Natural killer cell treated with Interleukin-12 subunit alpha and Interleukin-12 subunit beta and Interleukin-15 and Interleukin-18, amount 100 ng/mL, for 72 hours (primary cell): ENCODE measurements at regions not wholly inside any gene's neighbourhood (a gene's known extent, or its start where the extent isn't known, plus 50 kb on each side); places are given as distances from the start of the nearest gene placed in this dataset.

Experiments
- ATAC-seq, 2 donors: fragments of 150-1000 bp; cut with Tn5 transposase in 1 of 2; sonication (Bioruptor Pico), chemical (Tn5 transposase) in 1 of 2; 2 replicates each; pipeline ENCODE4 v1.10.0; 2021
- DNase-seq: peaks from one replicate; pipeline ENCODE4 v3.0.0; 2022; ENCODE audit warnings: low spot score
- H3K27ac Mint-ChIP-seq, 2 donors: 1 replicate in 1 of 2; 2 replicates in 1 of 2; pipeline ENCODE4 v1.8.0; 2022; ENCODE audit warnings: mixed read lengths in 2 of 2, mild to moderate bottlenecking in 1 of 2, moderate library complexity in 1 of 2
- H3K27me3 Mint-ChIP-seq, 2 donors: 1 replicate in 1 of 2; 2 replicates in 1 of 2; pipeline ENCODE4 v1.8.0; 2022; ENCODE audit warnings: mixed read lengths in 2 of 2
- H3K36me3 Mint-ChIP-seq: one replicate; pipeline ENCODE4 v1.8.0; 2022; ENCODE audit warnings: mixed read lengths
- H3K4me1 Mint-ChIP-seq, 2 donors: 1 replicate in 1 of 2; 2 replicates in 1 of 2; pipeline ENCODE4 v1.8.0; 2022; ENCODE audit warnings: low read depth in 2 of 2, mixed read lengths in 2 of 2, mild to moderate bottlenecking in 1 of 2
- H3K4me3 Mint-ChIP-seq: one replicate; pipeline ENCODE4 v1.8.0; 2022; ENCODE audit warnings: mixed read lengths
- H3K9me3 Mint-ChIP-seq: 2 replicates; pipeline ENCODE4 v1.8.0; 2022; ENCODE audit warnings: mixed read lengths

GRCh38 chr12:97313471-97314190 is 149.0 kb upstream of the RMST start:
- Mint-ChIP-seq H3K9me3 (no peaks in the 10 kb centered on the region), H3K4me1 (peaks cover 0 to 1% of the 10 kb centered on the region in 2 donors), H3K4me3 (no peak overlapping the region), H3K36me3 (no peaks in the 10 kb centered on the region), H3K27me3 (peaks cover 13 to 45% of the 10 kb centered on the region in 2 donors), H3K27ac (no peak overlapping the region)
- ATAC-seq (no peak), DNase-seq (no peak)

GRCh38 chr12:97316321-97316720 is 146.3 kb upstream of the RMST start:
- Mint-ChIP-seq H3K27me3 (peaks cover 19 to 30% of the 10 kb centered on the region in 2 donors), H3K36me3 (no peaks in the 10 kb centered on the region), H3K4me1 (no peaks in the 10 kb centered on the region), H3K4me3 (no peak overlapping the region), H3K9me3 (no peaks in the 10 kb centered on the region), H3K27ac (no peak overlapping the region)
- ATAC-seq, result no peak
- no peak for DNase-seq

- Mint-ChIP-seq H3K9me3 (no peaks in the 10 kb centered on the region), H3K27ac (no peak overlapping the region)
These were observed 141.0 kb upstream of the RMST start for GRCh38 chr12:97321621-97322020.

GRCh38 chr12:97322388-97322787 is 140.2 kb upstream of the RMST start:
- Mint-ChIP-seq H3K4me1 (no peaks in the 10 kb centered on the region), H3K36me3 (no peaks in the 10 kb centered on the region), H3K4me3 (no peak overlapping the region), H3K27me3 (peaks cover 20 to 26% of the 10 kb centered on the region in 2 donors), H3K27ac (no peak overlapping the region), H3K9me3 (no peaks in the 10 kb centered on the region)
- ATAC-seq, result no peak
- no peak for DNase-seq

More at GRCh38 chr12:97321621-97322020, 141.0 kb upstream of the RMST start:
- H3K27me3 Mint-ChIP-seq, result peaks cover 23 to 28% of the 10 kb centered on the region in 2 donors
- ATAC-seq (peak in 1 of 2 donors; percentile 12), DNase-seq (no peak)
- no peaks in the 10 kb centered on the region for H3K36me3 Mint-ChIP-seq
- no peak overlapping the region for H3K4me3 Mint-ChIP-seq
- H3K4me1 Mint-ChIP-seq, result no peaks in the 10 kb centered on the region

- ATAC-seq (no peak), DNase-seq (no peak)
- H3K27me3 Mint-ChIP-seq, result peaks cover 21 to 28% of the 10 kb centered on the region in 2 donors
- H3K4me3 Mint-ChIP-seq, result no peak overlapping the region
- H3K27ac Mint-ChIP-seq, result no peak overlapping the region
- H3K9me3 Mint-ChIP-seq, result no peaks in the 10 kb centered on the region
- no peaks in the 10 kb centered on the region for H3K4me1 Mint-ChIP-seq
- no peaks in the 10 kb centered on the region for H3K36me3 Mint-ChIP-seq
These were observed 139.4 kb upstream of the RMST start for GRCh38 chr12:97323154-97323553.

GRCh38 chr12:97324471-97324870 is 138.1 kb upstream of the RMST start:
- no peak for ATAC-seq
- DNase-seq, result no peak
- Mint-ChIP-seq H3K4me1 (no peaks in the 10 kb centered on the region), H3K4me3 (no peak overlapping the region), H3K27ac (no peak overlapping the region), H3K9me3 (no peaks in the 10 kb centered on the region), H3K27me3 (peaks cover 28 to 40% of the 10 kb centered on the region in 2 donors), H3K36me3 (no peaks in the 10 kb centered on the region)

- peaks cover 0 to 8% of the 10 kb centered on the region in 2 donors for H3K4me1 Mint-ChIP-seq
- H3K9me3 Mint-ChIP-seq, result no peaks in the 10 kb centered on the region
- no peaks in the 10 kb centered on the region for H3K36me3 Mint-ChIP-seq
- no peak overlapping the region for H3K27ac Mint-ChIP-seq
- DNase-seq, result no peak
- no peak overlapping the region for H3K4me3 Mint-ChIP-seq
- ATAC-seq, result no peak
- H3K27me3 Mint-ChIP-seq, result peaks cover 6 to 25% of the 10 kb centered on the region in 2 donors
These were observed 127.5 kb upstream of the RMST start for GRCh38 chr12:97335115-97335514.

- H3K27ac Mint-ChIP-seq, result peak overlapping the region in 1 of 2 donors; percentile 61
- H3K9me3 Mint-ChIP-seq, result no peaks in the 10 kb centered on the region
- no peak for DNase-seq
- no peaks in the 10 kb centered on the region for H3K36me3 Mint-ChIP-seq
- ATAC-seq, result peak; percentile 28 to 76
- H3K4me3 Mint-ChIP-seq, result peak overlapping the region; percentile 60
- H3K4me1 Mint-ChIP-seq, result peaks cover 0 to 8% of the 10 kb centered on the region in 2 donors
- H3K27me3 Mint-ChIP-seq, result peaks cover 6 to 21% of the 10 kb centered on the region in 2 donors
These were observed 125.5 kb upstream of the RMST start for GRCh38 chr12:97336900-97337751.

GRCh38 chr12:97342130-97342529 is 120.5 kb upstream of the RMST start:
- no peak overlapping the region for H3K4me3 Mint-ChIP-seq
- no peak for ATAC-seq
- H3K9me3 Mint-ChIP-seq, result no peaks in the 10 kb centered on the region
- DNase-seq, result no peak
- no peak overlapping the region for H3K27ac Mint-ChIP-seq
- H3K27me3 Mint-ChIP-seq, result peaks cover 2 to 10% of the 10 kb centered on the region in 2 donors
- H3K36me3 Mint-ChIP-seq, result no peaks in the 10 kb centered on the region
- peaks cover 0 to 2% of the 10 kb centered on the region in 2 donors for H3K4me1 Mint-ChIP-seq

- DNase-seq, result no peak
- Mint-ChIP-seq H3K27me3 (peaks cover 0 to 8% of the 10 kb centered on the region in 2 donors), H3K4me1 (no peaks in the 10 kb centered on the region), H3K27ac (no peak overlapping the region), H3K4me3 (no peak overlapping the region), H3K36me3 (no peaks in the 10 kb centered on the region), H3K9me3 (peaks cover 7% of the 10 kb centered on the region)
- no peak for ATAC-seq
These were observed 114.6 kb upstream of the RMST start for GRCh38 chr12:97347956-97348355.

- no peak for ATAC-seq
These were observed 104.2 kb upstream of the RMST start for GRCh38 chr12:97358361-97358760.

GRCh38 chr12:97359021-97359690 is 103.4 kb upstream of the RMST start:
- H3K4me1 Mint-ChIP-seq, result no peaks in the 10 kb centered on the region
- H3K27me3 Mint-ChIP-seq, result peaks cover 2 to 25% of the 10 kb centered on the region in 2 donors
- H3K9me3 Mint-ChIP-seq, result no peaks in the 10 kb centered on the region
- H3K36me3 Mint-ChIP-seq, result no peaks in the 10 kb centered on the region
- H3K4me3 Mint-ChIP-seq, result no peak overlapping the region
- H3K27ac Mint-ChIP-seq, result no peak overlapping the region
- no peak for DNase-seq
- no peak for ATAC-seq

More at GRCh38 chr12:97358361-97358760, 104.2 kb upstream of the RMST start:
- Mint-ChIP-seq H3K36me3 (no peaks in the 10 kb centered on the region), H3K27me3 (peaks cover 4 to 24% of the 10 kb centered on the region in 2 donors), H3K27ac (no peak overlapping the region), H3K4me3 (no peak overlapping the region), H3K4me1 (no peaks in the 10 kb centered on the region), H3K9me3 (no peaks in the 10 kb centered on the region)
- DNase-seq, result no peak

- DNase-seq, result no peak
- ATAC-seq, result no peak
- H3K36me3 Mint-ChIP-seq, result no peaks in the 10 kb centered on the region
- H3K27me3 Mint-ChIP-seq, result peaks cover 3 to 6% of the 10 kb centered on the region in 2 donors
- no peak overlapping the region for H3K4me3 Mint-ChIP-seq
- H3K9me3 Mint-ChIP-seq, result peaks cover 3% of the 10 kb centered on the region
- H3K27ac Mint-ChIP-seq, result no peak overlapping the region
- no peaks in the 10 kb centered on the region for H3K4me1 Mint-ChIP-seq
These were observed 98.9 kb upstream of the RMST start for GRCh38 chr12:97363693-97364092.
